HepG2 (cell line): ENCODE measurements at regions not wholly inside any gene's neighbourhood (a gene's known extent, or its start where the extent isn't known, plus 50 kb on each side); places are given as distances from the start of the nearest gene placed in this dataset.

Source experiments
- BORCS8-MEF2B ChIP-seq: sonication (generic); formaldehyde crosslinking; IDR thresholded peaks from 2 replicates; pipeline ENCODE4 v1.8.0; 2022; ENCODE audit warnings: mild to moderate bottlenecking, missing genetic modification reagents
- CHD2 ChIP-seq: IDR thresholded peaks from 2 replicates; pipeline ENCODE4 v1.6.1; 2011; ENCODE audit warnings: low read depth, low read length, improper control_type of control experiment
- CREB1 ChIP-seq, 2 experiments: fragments of 450-650 bp in 1 of 2; IDR thresholded peaks; 2 replicates each; pipeline ENCODE4 v1.6.1; 2016 to 2017; ENCODE audit warnings: control low read depth in 1 of 2, mild to moderate bottlenecking in 1 of 2, missing compliant biosample characterization in 1 of 2, missing genetic modification characterization in 1 of 2
- EP300 ChIP-seq, 3 experiments: sonication (generic) in 1 of 3; formaldehyde crosslinking in 1 of 3; IDR thresholded peaks; 2 replicates each; pipeline versions ENCODE4 v1.5.1 to v1.6.1; 2011 to 2020; ENCODE audit warnings: low read depth in 2 of 3, low read length in 2 of 3, borderline replicate concordance in 1 of 3, improper control_type of control experiment in 1 of 3, mild to moderate bottlenecking in 1 of 3, missing genetic modification reagents in 1 of 3, moderate library complexity in 1 of 3
- FOXP1 ChIP-seq, 2 experiments: fragments of 450-650 bp in 1 of 2; IDR thresholded peaks; 2 replicates each; pipeline ENCODE4 v1.6.1; 2017 to 2018; ENCODE audit warnings: antibody characterized with exemption in 1 of 2
- MYC ChIP-seq: sonication (generic); formaldehyde crosslinking; IDR thresholded peaks from 2 replicates; pipeline ENCODE4 v1.9.0; 2021; ENCODE audit warnings: missing genetic modification reagents, borderline replicate concordance
- POLR2AphosphoS5 ChIP-seq: IDR thresholded peaks from 2 replicates; pipeline ENCODE4 v1.6.1; 2012; ENCODE audit warnings: low read depth, low read length
- SUZ12 ChIP-seq: fragments of 150-350 bp; IDR thresholded peaks from 2 replicates; pipeline ENCODE4 v1.6.1; 2014; ENCODE audit warnings: low read depth, low read length
- TAF1 ChIP-seq: sonication (generic); formaldehyde crosslinking; IDR thresholded peaks from 2 replicates; pipeline ENCODE4 v1.4.0; 2020; ENCODE audit warnings: missing genetic modification reagents
- ZNF234 ChIP-seq: sonication (generic); formaldehyde crosslinking; conservative IDR thresholded peaks from 2 replicates; pipeline ENCODE4 v1.5.1; 2020; ENCODE audit warnings: mild to moderate bottlenecking, missing genetic modification reagents
- ZNF780A ChIP-seq: sonication (generic); formaldehyde crosslinking; IDR thresholded peaks from 2 replicates; pipeline ENCODE4 v1.8.0; 2022; ENCODE audit warnings: mild to moderate bottlenecking, missing genetic modification reagents, moderate library complexity
- TF ChIP-seq, protein P1 (sequence below): sonication (generic); formaldehyde crosslinking; IDR thresholded peaks from 2 replicates; pipeline ENCODE4 v1.5.0; 2020; ENCODE audit warnings: mild to moderate bottlenecking, missing genetic modification reagents, moderate library complexity
- TF ChIP-seq, protein P2 (sequence below): sonication (generic); formaldehyde crosslinking; IDR thresholded peaks from 2 replicates; pipeline ENCODE4 v1.4.0; 2020; ENCODE audit warnings: missing genetic modification reagents, mild to moderate bottlenecking, borderline replicate concordance
- TF ChIP-seq, protein P3 (sequence below): fragments of 450-650 bp; IDR thresholded peaks from 2 replicates; pipeline ENCODE4 v1.6.1; 2017; ENCODE audit warnings: mild to moderate bottlenecking

DNA sequence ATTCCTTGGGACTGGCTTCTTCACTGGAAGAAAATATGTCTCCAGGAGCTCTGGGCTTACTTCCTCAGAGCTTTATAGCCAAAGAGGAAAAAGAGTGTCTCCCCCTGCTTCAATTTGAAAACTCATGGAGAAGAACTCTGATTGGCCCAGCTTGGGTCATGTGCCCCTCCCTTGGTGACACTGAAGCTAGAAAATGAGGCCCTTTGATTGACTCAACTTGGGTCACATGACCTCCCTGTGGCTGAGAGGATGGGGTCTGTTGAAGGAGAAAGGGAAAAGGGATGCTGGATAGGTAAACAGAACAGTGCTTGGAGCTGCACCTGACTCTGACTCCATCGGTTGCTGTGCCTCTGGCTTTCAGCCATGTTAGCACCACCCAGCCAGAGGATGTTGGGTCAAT lies 70.6 kb upstream of the KSR1 start:
- TF ChIP-seq POLR2AphosphoS5 (no peak), BORCS8-MEF2B (CRISPR knock-in tag) (no peak), EP300 (IDR thresholded peaks at IDR 0.05; ENCODE audit: low read depth in 2 of 2, low read length in 2 of 2) (no peak), EP300 (CRISPR knock-in tag; IDR thresholded peaks at IDR 0.05; ENCODE audit: borderline replicate concordance) (no peak), FOXP1 (IDR thresholded peaks at IDR 0.05) (no peak), FOXP1 (CRISPR knock-in tag; IDR thresholded peaks at IDR 0.05) (no peak), TAF1 (CRISPR knock-in tag) (no peak), ZNF234 (CRISPR knock-in tag) (no peak), SUZ12 (no peak), CHD2 (no peak), MYC (CRISPR knock-in tag) (no peak), CREB1 (IDR thresholded peaks at IDR 0.05) (no peak), CREB1 (CRISPR knock-in tag; IDR thresholded peaks at IDR 0.05) (no peak), ZNF780A (CRISPR knock-in tag) (no peak)
- TF ChIP-seq, protein P1, sequence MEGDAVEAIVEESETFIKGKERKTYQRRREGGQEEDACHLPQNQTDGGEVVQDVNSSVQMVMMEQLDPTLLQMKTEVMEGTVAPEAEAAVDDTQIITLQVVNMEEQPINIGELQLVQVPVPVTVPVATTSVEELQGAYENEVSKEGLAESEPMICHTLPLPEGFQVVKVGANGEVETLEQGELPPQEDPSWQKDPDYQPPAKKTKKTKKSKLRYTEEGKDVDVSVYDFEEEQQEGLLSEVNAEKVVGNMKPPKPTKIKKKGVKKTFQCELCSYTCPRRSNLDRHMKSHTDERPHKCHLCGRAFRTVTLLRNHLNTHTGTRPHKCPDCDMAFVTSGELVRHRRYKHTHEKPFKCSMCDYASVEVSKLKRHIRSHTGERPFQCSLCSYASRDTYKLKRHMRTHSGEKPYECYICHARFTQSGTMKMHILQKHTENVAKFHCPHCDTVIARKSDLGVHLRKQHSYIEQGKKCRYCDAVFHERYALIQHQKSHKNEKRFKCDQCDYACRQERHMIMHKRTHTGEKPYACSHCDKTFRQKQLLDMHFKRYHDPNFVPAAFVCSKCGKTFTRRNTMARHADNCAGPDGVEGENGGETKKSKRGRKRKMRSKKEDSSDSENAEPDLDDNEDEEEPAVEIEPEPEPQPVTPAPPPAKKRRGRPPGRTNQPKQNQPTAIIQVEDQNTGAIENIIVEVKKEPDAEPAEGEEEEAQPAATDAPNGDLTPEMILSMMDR (CRISPR knock-in tag), result no peak
- TF ChIP-seq, protein P2, sequence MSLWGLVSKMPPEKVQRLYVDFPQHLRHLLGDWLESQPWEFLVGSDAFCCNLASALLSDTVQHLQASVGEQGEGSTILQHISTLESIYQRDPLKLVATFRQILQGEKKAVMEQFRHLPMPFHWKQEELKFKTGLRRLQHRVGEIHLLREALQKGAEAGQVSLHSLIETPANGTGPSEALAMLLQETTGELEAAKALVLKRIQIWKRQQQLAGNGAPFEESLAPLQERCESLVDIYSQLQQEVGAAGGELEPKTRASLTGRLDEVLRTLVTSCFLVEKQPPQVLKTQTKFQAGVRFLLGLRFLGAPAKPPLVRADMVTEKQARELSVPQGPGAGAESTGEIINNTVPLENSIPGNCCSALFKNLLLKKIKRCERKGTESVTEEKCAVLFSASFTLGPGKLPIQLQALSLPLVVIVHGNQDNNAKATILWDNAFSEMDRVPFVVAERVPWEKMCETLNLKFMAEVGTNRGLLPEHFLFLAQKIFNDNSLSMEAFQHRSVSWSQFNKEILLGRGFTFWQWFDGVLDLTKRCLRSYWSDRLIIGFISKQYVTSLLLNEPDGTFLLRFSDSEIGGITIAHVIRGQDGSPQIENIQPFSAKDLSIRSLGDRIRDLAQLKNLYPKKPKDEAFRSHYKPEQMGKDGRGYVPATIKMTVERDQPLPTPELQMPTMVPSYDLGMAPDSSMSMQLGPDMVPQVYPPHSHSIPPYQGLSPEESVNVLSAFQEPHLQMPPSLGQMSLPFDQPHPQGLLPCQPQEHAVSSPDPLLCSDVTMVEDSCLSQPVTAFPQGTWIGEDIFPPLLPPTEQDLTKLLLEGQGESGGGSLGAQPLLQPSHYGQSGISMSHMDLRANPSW (CRISPR knock-in tag), result no peak
- TF ChIP-seq, protein P3, sequence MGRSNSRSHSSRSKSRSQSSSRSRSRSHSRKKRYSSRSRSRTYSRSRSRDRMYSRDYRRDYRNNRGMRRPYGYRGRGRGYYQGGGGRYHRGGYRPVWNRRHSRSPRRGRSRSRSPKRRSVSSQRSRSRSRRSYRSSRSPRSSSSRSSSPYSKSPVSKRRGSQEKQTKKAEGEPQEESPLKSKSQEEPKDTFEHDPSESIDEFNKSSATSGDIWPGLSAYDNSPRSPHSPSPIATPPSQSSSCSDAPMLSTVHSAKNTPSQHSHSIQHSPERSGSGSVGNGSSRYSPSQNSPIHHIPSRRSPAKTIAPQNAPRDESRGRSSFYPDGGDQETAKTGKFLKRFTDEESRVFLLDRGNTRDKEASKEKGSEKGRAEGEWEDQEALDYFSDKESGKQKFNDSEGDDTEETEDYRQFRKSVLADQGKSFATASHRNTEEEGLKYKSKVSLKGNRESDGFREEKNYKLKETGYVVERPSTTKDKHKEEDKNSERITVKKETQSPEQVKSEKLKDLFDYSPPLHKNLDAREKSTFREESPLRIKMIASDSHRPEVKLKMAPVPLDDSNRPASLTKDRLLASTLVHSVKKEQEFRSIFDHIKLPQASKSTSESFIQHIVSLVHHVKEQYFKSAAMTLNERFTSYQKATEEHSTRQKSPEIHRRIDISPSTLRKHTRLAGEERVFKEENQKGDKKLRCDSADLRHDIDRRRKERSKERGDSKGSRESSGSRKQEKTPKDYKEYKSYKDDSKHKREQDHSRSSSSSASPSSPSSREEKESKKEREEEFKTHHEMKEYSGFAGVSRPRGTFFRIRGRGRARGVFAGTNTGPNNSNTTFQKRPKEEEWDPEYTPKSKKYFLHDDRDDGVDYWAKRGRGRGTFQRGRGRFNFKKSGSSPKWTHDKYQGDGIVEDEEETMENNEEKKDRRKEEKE, result no peak
